ENCODE measurements at regions not wholly inside any gene's neighbourhood (a gene's known extent, or its start where the extent isn't known, plus 50 kb on each side); places are given as distances from the start of the nearest gene placed in this dataset.

DNA sequence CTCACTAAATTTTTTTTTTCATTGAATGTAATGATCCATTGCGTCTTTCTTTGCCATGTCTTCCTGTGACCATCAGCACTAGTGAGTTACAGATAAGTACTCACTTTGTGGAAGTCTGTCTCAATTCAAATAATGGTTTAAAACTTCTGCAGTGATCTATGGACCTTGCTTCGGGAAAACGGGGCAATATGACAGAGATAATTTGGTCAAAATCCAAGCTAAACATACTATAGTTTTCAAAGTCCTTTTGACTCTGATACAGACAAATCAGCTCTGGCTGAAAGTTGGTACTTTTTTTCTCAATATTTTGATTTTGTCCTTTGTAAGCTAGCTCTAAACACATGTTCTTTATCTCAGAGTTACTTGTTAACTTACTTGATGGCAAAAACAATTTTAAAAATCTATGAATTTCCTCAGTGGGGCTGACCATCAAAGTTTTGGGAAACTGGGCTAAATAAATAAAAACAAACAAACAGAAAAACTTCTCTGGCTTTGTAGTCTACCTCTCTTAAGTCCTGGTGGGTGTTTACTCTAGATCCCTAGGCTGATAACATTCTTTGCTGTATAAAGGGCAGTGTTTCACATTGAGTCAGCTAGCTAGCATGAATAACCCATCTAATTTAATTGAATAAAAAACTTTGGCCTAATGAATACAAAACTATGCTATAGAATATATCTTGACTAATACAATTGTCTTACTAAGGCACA, 327.6 kb downstream of the RDH14 start:
- 60% methylated on average over 1 of the region's 3 CpGs for WGBS (ENCODE audit: insufficient coverage)
- no peaks in the 10 kb centered on the region for H3K4me1 ChIP-seq (ENCODE audit: control extremely low read depth in 1 of 4, control insufficient read depth in 4 of 4, insufficient read depth in 4 of 4, low read length in 3 of 4)
- peaks cover 0 to 5% (median 2%) of the 10 kb centered on the region in 5 experiments for H3K27me3 ChIP-seq (replicated peaks in 2 of 5; ENCODE audit: control insufficient read depth in 4 of 5, insufficient read depth in 5 of 5, low read length in 4 of 5)
- no peak overlapping the region for H3K4me3 ChIP-seq (ENCODE audit: control insufficient read depth in 1 of 7, extremely low read depth in 1 of 7, insufficient read depth in 4 of 7, low read depth in 2 of 7, low read length in 6 of 7)
- ChIA-PET CTCF (no interaction called here), POLR2A (no interaction called here)
- no peak for DNase-seq
- no peak overlapping the region for H3K27ac ChIP-seq (ENCODE audit: insufficient read depth in 1 of 2, low read depth in 1 of 2, low read length in 2 of 2, poor library complexity in 1 of 2, severe bottlenecking in 2 of 2)
- H3K36me3 ChIP-seq (ENCODE audit: control insufficient read depth in 4 of 4, insufficient read depth in 4 of 4, low read length in 3 of 4): no peaks in the 10 kb centered on the region
- H3K9me3 ChIP-seq (ENCODE audit: control extremely low read depth in 1 of 5, control insufficient read depth in 4 of 5, insufficient read depth in 2 of 5, low read depth in 1 of 5, low read length in 4 of 5): no peaks in the 10 kb centered on the region

- POLR2A ChIA-PET: no interaction called here
- DNase-seq: no peak
- no peak overlapping the region for H3K27ac ChIP-seq (ENCODE audit: insufficient read depth in 1 of 2, low read depth in 1 of 2, low read length in 2 of 2, poor library complexity in 1 of 2, severe bottlenecking in 2 of 2)
- no CpG with 5 or more reads among the region's 1 CpG for WGBS (ENCODE audit: insufficient coverage)
- H3K36me3 ChIP-seq (ENCODE audit: control insufficient read depth in 4 of 4, insufficient read depth in 4 of 4, low read length in 3 of 4): no peaks in the 10 kb centered on the region
- H3K4me3 ChIP-seq (ENCODE audit: control insufficient read depth in 1 of 7, extremely low read depth in 1 of 7, insufficient read depth in 4 of 7, low read depth in 2 of 7, low read length in 6 of 7): no peak overlapping the region
- H3K9me3 ChIP-seq (ENCODE audit: control extremely low read depth in 1 of 5, control insufficient read depth in 4 of 5, insufficient read depth in 2 of 5, low read depth in 1 of 5, low read length in 4 of 5): no peaks in the 10 kb centered on the region
- peaks cover 0 to 3% (median 2%) of the 10 kb centered on the region in 5 experiments for H3K27me3 ChIP-seq (replicated peaks in 2 of 5; ENCODE audit: control insufficient read depth in 4 of 5, insufficient read depth in 5 of 5, low read length in 4 of 5)
- H3K4me1 ChIP-seq (ENCODE audit: control extremely low read depth in 1 of 4, control insufficient read depth in 4 of 4, insufficient read depth in 4 of 4, low read length in 3 of 4): no peaks in the 10 kb centered on the region
- CTCF ChIA-PET: no interaction called here
These were observed 329.8 kb downstream of the RDH14 start for GRCh38 chr2:18230668-18231067.

GRCh38 chr2:18219676-18220075, 340.8 kb downstream of the RDH14 start:
- Histone ChIP-seq H3K9me3 (ENCODE audit: control extremely low read depth in 1 of 5, control insufficient read depth in 4 of 5, insufficient read depth in 2 of 5, low read depth in 1 of 5, low read length in 4 of 5) (no peaks in the 10 kb centered on the region), H3K4me1 (ENCODE audit: control extremely low read depth in 1 of 4, control insufficient read depth in 4 of 4, insufficient read depth in 4 of 4, low read length in 3 of 4) (no peaks in the 10 kb centered on the region), H3K36me3 (ENCODE audit: control insufficient read depth in 4 of 4, insufficient read depth in 4 of 4, low read length in 3 of 4) (no peaks in the 10 kb centered on the region), H3K4me3 (ENCODE audit: control insufficient read depth in 1 of 7, extremely low read depth in 1 of 7, insufficient read depth in 4 of 7, low read depth in 2 of 7, low read length in 6 of 7) (no peak overlapping the region), H3K27ac (ENCODE audit: insufficient read depth in 1 of 2, low read depth in 1 of 2, low read length in 2 of 2, poor library complexity in 1 of 2, severe bottlenecking in 2 of 2) (no peak overlapping the region), H3K27me3 (replicated peaks in 2 of 5; ENCODE audit: control insufficient read depth in 4 of 5, insufficient read depth in 5 of 5, low read length in 4 of 5) (peaks cover 0 to 3% (median 0%) of the 10 kb centered on the region in 5 experiments)
- WGBS (ENCODE audit: insufficient coverage): no CpG with 5 or more reads among the region's 1 CpG
- CTCF ChIA-PET: no interaction called here
- DNase-seq: no peak
- POLR2A ChIA-PET: no interaction called here

DNA sequence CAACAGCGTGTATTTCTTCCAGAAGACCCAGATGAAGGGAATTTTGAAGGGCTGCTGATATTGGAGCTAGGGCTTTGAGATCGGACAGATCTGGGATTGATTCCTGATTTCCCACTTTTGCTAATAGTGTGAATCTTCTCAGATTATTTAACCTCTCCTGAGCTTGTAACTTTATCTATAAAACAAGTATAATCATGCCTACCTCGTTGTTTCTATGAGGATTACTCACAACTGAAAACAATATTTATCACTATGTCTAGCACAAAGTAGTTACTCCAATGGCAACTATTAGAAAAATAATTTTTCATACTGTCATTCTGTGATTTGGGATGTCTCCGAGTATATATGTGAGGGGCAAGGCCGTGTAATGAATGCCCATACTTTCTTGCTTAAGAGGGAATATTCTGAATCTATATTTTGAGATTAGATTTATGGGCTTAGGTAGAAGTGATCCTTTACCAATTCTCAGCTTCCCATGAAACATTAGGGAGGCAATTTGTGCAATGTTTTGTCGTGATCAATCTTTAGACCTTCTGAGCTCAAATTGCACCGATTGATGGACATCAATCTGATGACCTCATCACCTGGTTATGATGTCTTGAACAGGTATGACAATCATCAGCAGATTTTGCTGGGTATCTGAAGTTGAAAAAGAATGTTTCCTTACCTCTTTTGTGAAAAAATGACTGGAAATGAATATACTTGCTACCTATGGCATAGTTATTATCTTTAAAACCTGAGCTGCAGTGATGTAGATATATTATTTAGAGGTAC, 339.9 kb downstream of the KCNS3 start:
- WGBS (ENCODE audit: insufficient coverage): 87% methylated on average over 2 of the region's 7 CpGs
- POLR2A ChIA-PET: no interaction called here

GRCh38 chr2:18214936-18215335, 336.5 kb downstream of the KCNS3 start:
- ChIA-PET CTCF (no interaction called here), POLR2A (no interaction called here)
- H3K4me3 ChIP-seq (ENCODE audit: control insufficient read depth in 1 of 7, extremely low read depth in 1 of 7, insufficient read depth in 4 of 7, low read depth in 2 of 7, low read length in 6 of 7): no peak overlapping the region
- 100% methylated on average over 1 of the region's 2 CpGs for WGBS (ENCODE audit: insufficient coverage)
- no peaks in the 10 kb centered on the region for H3K36me3 ChIP-seq (ENCODE audit: control insufficient read depth in 4 of 4, insufficient read depth in 4 of 4, low read length in 3 of 4)
- H3K4me1 ChIP-seq (ENCODE audit: control extremely low read depth in 1 of 4, control insufficient read depth in 4 of 4, insufficient read depth in 4 of 4, low read length in 3 of 4): no peaks in the 10 kb centered on the region
- no peak overlapping the region for H3K27ac ChIP-seq (ENCODE audit: insufficient read depth in 1 of 2, low read depth in 1 of 2, low read length in 2 of 2, poor library complexity in 1 of 2, severe bottlenecking in 2 of 2)
- no peak for DNase-seq
- peaks cover 0 to 3% (median 1%) of the 10 kb centered on the region in 5 experiments for H3K27me3 ChIP-seq (replicated peaks in 2 of 5; ENCODE audit: control insufficient read depth in 4 of 5, insufficient read depth in 5 of 5, low read length in 4 of 5)
- H3K9me3 ChIP-seq (ENCODE audit: control extremely low read depth in 1 of 5, control insufficient read depth in 4 of 5, insufficient read depth in 2 of 5, low read depth in 1 of 5, low read length in 4 of 5): no peaks in the 10 kb centered on the region

More for the DNA sequence above, 339.9 kb downstream of the KCNS3 start:
- H3K36me3 ChIP-seq (ENCODE audit: control insufficient read depth in 4 of 4, insufficient read depth in 4 of 4, low read length in 3 of 4): no peaks in the 10 kb centered on the region
- no peaks in the 10 kb centered on the region for H3K9me3 ChIP-seq (ENCODE audit: control extremely low read depth in 1 of 5, control insufficient read depth in 4 of 5, insufficient read depth in 2 of 5, low read depth in 1 of 5, low read length in 4 of 5)
- H3K4me1 ChIP-seq (ENCODE audit: control extremely low read depth in 1 of 4, control insufficient read depth in 4 of 4, insufficient read depth in 4 of 4, low read length in 3 of 4): no peaks in the 10 kb centered on the region
- H3K27me3 ChIP-seq (replicated peaks in 2 of 5; ENCODE audit: control insufficient read depth in 4 of 5, insufficient read depth in 5 of 5, low read length in 4 of 5): peaks cover 0 to 3% (median 0%) of the 10 kb centered on the region in 5 experiments
- no peak overlapping the region for H3K4me3 ChIP-seq (ENCODE audit: control insufficient read depth in 1 of 7, extremely low read depth in 1 of 7, insufficient read depth in 4 of 7, low read depth in 2 of 7, low read length in 6 of 7)
- DNase-seq: no peak
- CTCF ChIA-PET: no interaction called here
- H3K27ac ChIP-seq (ENCODE audit: insufficient read depth in 1 of 2, low read depth in 1 of 2, low read length in 2 of 2, poor library complexity in 1 of 2, severe bottlenecking in 2 of 2): no peak overlapping the region

GRCh38 chr2:18213986-18214385, 335.5 kb downstream of the KCNS3 start:
- DNase-seq: no peak
- Histone ChIP-seq H3K27me3 (replicated peaks in 2 of 5; ENCODE audit: control insufficient read depth in 4 of 5, insufficient read depth in 5 of 5, low read length in 4 of 5) (peaks cover 0 to 7% (median 1%) of the 10 kb centered on the region in 5 experiments), H3K9me3 (ENCODE audit: control extremely low read depth in 1 of 5, control insufficient read depth in 4 of 5, insufficient read depth in 2 of 5, low read depth in 1 of 5, low read length in 4 of 5) (no peaks in the 10 kb centered on the region), H3K4me1 (ENCODE audit: control extremely low read depth in 1 of 4, control insufficient read depth in 4 of 4, insufficient read depth in 4 of 4, low read length in 3 of 4) (no peaks in the 10 kb centered on the region), H3K36me3 (ENCODE audit: control insufficient read depth in 4 of 4, insufficient read depth in 4 of 4, low read length in 3 of 4) (no peaks in the 10 kb centered on the region), H3K27ac (ENCODE audit: insufficient read depth in 1 of 2, low read depth in 1 of 2, low read length in 2 of 2, poor library complexity in 1 of 2, severe bottlenecking in 2 of 2) (no peak overlapping the region), H3K4me3 (ENCODE audit: control insufficient read depth in 1 of 7, extremely low read depth in 1 of 7, insufficient read depth in 4 of 7, low read depth in 2 of 7, low read length in 6 of 7) (no peak overlapping the region)
- CTCF ChIA-PET: no interaction called here
- POLR2A ChIA-PET: no interaction called here
- WGBS (ENCODE audit: insufficient coverage): 100% methylated on average over 9 of the region's 11 CpGs

GRCh38 chr2:18209934-18210639, 331.6 kb downstream of the KCNS3 start:
- CTCF ChIA-PET: interaction anchor here (1.2 kb wide), 1 partner anchor 118 kb away, joined by 3 read pairs; no protein-coding TSS in a partner anchor
- no peak overlapping the region for H3K4me3 ChIP-seq (ENCODE audit: control insufficient read depth in 1 of 7, extremely low read depth in 1 of 7, insufficient read depth in 4 of 7, low read depth in 2 of 7, low read length in 6 of 7)
- 88% methylated on average over 3 of the region's 4 CpGs for WGBS (ENCODE audit: insufficient coverage)
- DNase-seq: no peak
- no peaks in the 10 kb centered on the region for H3K36me3 ChIP-seq (ENCODE audit: control insufficient read depth in 4 of 4, insufficient read depth in 4 of 4, low read length in 3 of 4)
- H3K27me3 ChIP-seq (replicated peaks in 2 of 5; ENCODE audit: control insufficient read depth in 4 of 5, insufficient read depth in 5 of 5, low read length in 4 of 5): peaks cover 0 to 7% (median 1%) of the 10 kb centered on the region in 5 experiments
- POLR2A ChIA-PET: no interaction called here
- no peaks in the 10 kb centered on the region for H3K9me3 ChIP-seq (ENCODE audit: control extremely low read depth in 1 of 5, control insufficient read depth in 4 of 5, insufficient read depth in 2 of 5, low read depth in 1 of 5, low read length in 4 of 5)
- H3K4me1 ChIP-seq (ENCODE audit: control extremely low read depth in 1 of 4, control insufficient read depth in 4 of 4, insufficient read depth in 4 of 4, low read length in 3 of 4): no peaks in the 10 kb centered on the region
- no peak overlapping the region for H3K27ac ChIP-seq (ENCODE audit: insufficient read depth in 1 of 2, low read depth in 1 of 2, low read length in 2 of 2, poor library complexity in 1 of 2, severe bottlenecking in 2 of 2)
